ENCODE measurements at regions not wholly inside any gene's neighbourhood (a gene's known extent, or its start where the extent isn't known, plus 50 kb on each side); places are given as distances from the start of the nearest gene placed in this dataset.

DNA sequence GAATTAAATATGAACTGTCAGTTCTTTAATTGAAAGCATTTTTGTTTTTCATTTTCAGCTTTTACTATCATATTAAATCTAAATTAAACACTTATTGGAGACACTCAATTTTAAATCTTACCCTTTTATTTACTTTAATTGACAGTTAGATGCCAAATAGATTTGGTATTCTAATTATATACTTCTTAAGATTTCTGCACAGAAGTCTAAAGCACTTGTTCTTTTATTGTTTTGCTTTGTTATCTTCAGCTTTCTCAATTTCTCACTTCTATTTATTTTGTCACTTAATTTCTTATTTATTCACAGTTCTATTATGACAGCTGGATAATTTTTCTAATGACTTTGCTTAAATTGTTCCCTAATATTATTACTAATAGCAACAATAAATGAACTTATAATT is 1397.3 kb upstream of the MIR17HG start:
- TF ChIP-seq POLR2AphosphoS5 (IDR thresholded peaks at IDR 0.05; ENCODE audit: low read depth, low read length): no peak
- no peak for TF ChIP-seq POLR2A (IDR thresholded peaks at IDR 0.05; ENCODE audit: low read depth, low read length)

All from GM12892 (cell line).